GM12878 (cell line): ENCODE measurements at regions not wholly inside any gene's neighbourhood (a gene's known extent, or its start where the extent isn't known, plus 50 kb on each side); places are given as distances from the start of the nearest gene placed in this dataset.

Experiments
- ATAC-seq: fragments of 200-7000 bp; cut with Tn5 transposase; 3 replicates; pipeline ENCODE4 v1.9.1; 2020; ENCODE audit warnings: mild to moderate bottlenecking, moderate library complexity
- BruUV-seq: library from RNA; stranded (reverse); fragments of 400-500 nt; replicated peaks from 2 replicates; lab custom pipeline; 2021; lab: Mats Ljungman, UMichigan
- CTCF ChIA-PET: fragments of 300-600 bp; sonication (Branson Sonifier 250); formaldehyde crosslinking; extraction: SDS; loops from one replicate; lab custom pipeline; 2021; ENCODE audit warnings: inconsistent platforms; lab: Yijun Ruan, JAX
- POLR2A ChIA-PET: fragments of 350-600 bp; formaldehyde crosslinking; extraction: SDS; loops from one replicate; lab custom pipeline; 2021; ENCODE audit warnings: inconsistent platforms; lab: Charles Lee
- RAD21 ChIA-PET: fragments of 300-600 bp; sonication (Branson Sonifier 250); formaldehyde crosslinking; loops from one replicate; lab custom pipeline; 2023; ENCODE audit warnings: antibody characterized with exemption; ENCODE audit not compliant: unreplicated experiment; lab: Charles Lee
- SMC1A ChIA-PET: fragments of 300-600 bp; sonication (Branson Sonifier 250); formaldehyde crosslinking; loops from one replicate; lab custom pipeline; 2023; ENCODE audit not compliant: unreplicated experiment, uncharacterized antibody; lab: Charles Lee
- DNase-seq: peaks from one replicate; pipeline ENCODE4 v3.0.0-alpha.2; 2011; ENCODE audit warnings: low read depth, low spot score
- FAIRE-seq: peaks from 3 replicates; lab custom pipeline; 2011; peaks lifted over from hg19 to GRCh38; lab: Jason Lieb, UNC
- H2AFZ ChIP-seq: 2 replicates; pipeline ENCODE4 v1.6.0; 2011; ENCODE audit warnings: low read depth, low read length, control low read depth; ENCODE audit not compliant: control insufficient read depth
- H3K27ac ChIP-seq: 2 replicates; pipeline ENCODE4 v1.5.1; 2011; ENCODE audit warnings: control low read depth; ENCODE audit not compliant: control insufficient read depth, insufficient read depth
- H3K27me3 ChIP-seq, 2 experiments: replicated peaks in 1 of 2; 2 replicates each; pipeline versions ENCODE4 v1.6.0 to v1.6.1; 2011; ENCODE audit warnings: low read length in 1 of 2; ENCODE audit not compliant: control insufficient read depth in 2 of 2, insufficient read depth in 2 of 2
- H3K36me3 ChIP-seq, 2 experiments: 2 replicates each; pipeline ENCODE4 v1.5.1; 2011; ENCODE audit warnings: low read length in 1 of 2; ENCODE audit not compliant: control insufficient read depth in 2 of 2, insufficient read depth in 2 of 2
- H3K4me1 ChIP-seq: 2 replicates; pipeline ENCODE4 v1.6.1; 2011; ENCODE audit warnings: mild to moderate bottlenecking, low read length, moderate library complexity, mixed read lengths; ENCODE audit not compliant: control insufficient read depth, insufficient read depth
- H3K4me2 ChIP-seq: 2 replicates; pipeline ENCODE4 v1.6.0; 2011; ENCODE audit warnings: control low read depth; ENCODE audit not compliant: control insufficient read depth, insufficient read depth
- H3K4me3 ChIP-seq: fragments of 200-600 bp; sonication (generic); 2 replicates; pipeline ENCODE4 v1.5.1; 2016
- H3K79me2 ChIP-seq: 2 replicates; pipeline ENCODE4 v1.6.0; 2011; ENCODE audit warnings: low read length; ENCODE audit not compliant: control insufficient read depth, insufficient read depth
- H3K9ac ChIP-seq: 2 replicates; pipeline ENCODE4 v1.8.0; 2011; ENCODE audit warnings: low read length, control low read depth, mixed read lengths; ENCODE audit not compliant: control insufficient read depth, insufficient read depth
- H3K9me3 ChIP-seq: replicated peaks from 3 replicates; pipeline ENCODE4 v1.5.1; 2011; ENCODE audit warnings: mild to moderate bottlenecking, low read length; ENCODE audit not compliant: control insufficient read depth, insufficient read depth
- H4K20me1 ChIP-seq: 2 replicates; pipeline ENCODE4 v1.6.0; 2011; ENCODE audit not compliant: control insufficient read depth, insufficient read depth
- BHLHE40 ChIP-seq, 2 experiments: fragments of 450-650 bp in 1 of 2; IDR thresholded peaks; 2 replicates each; pipeline ENCODE4 v1.6.1; 2011 to 2017; ENCODE audit warnings: low read depth in 2 of 2, borderline replicate concordance in 1 of 2, improper control_type of control experiment in 1 of 2, low read length in 1 of 2, mild to moderate bottlenecking in 1 of 2
- CBFB ChIP-seq: IDR thresholded peaks from 2 replicates; pipeline ENCODE4 v1.6.1; 2016; ENCODE audit warnings: antibody characterized with exemption, low read depth
- EED ChIP-seq: sonication (generic); IDR thresholded peaks from 2 replicates; pipeline ENCODE4 v1.6.1; 2016; ENCODE audit warnings: antibody characterized with exemption, low read depth
- KAT2A ChIP-seq: conservative IDR thresholded peaks from 2 replicates; pipeline ENCODE4 v1.6.1; 2011; ENCODE audit warnings: low read depth, low read length; ENCODE audit not compliant: control insufficient read depth
- MXI1 ChIP-seq: fragments of 150-350 bp; IDR thresholded peaks from 2 replicates; pipeline ENCODE4 v1.6.1; 2011; ENCODE audit warnings: low read depth, mild to moderate bottlenecking, inconsistent platforms, low read length, improper control_type of control experiment
- NFXL1 ChIP-seq: fragments of 450-650 bp; IDR thresholded peaks from 2 replicates; pipeline ENCODE4 v1.6.1; 2017; ENCODE audit warnings: antibody characterized with exemption, mild to moderate bottlenecking, borderline replicate concordance
- NR2C1 ChIP-seq: fragments of 450-650 bp; IDR thresholded peaks from 2 replicates; pipeline ENCODE4 v1.6.1; 2017; ENCODE audit warnings: antibody characterized with exemption, mild to moderate bottlenecking, moderate library complexity
- NRF1 ChIP-seq: conservative IDR thresholded peaks from 2 replicates; pipeline ENCODE4 v1.6.1; 2011; ENCODE audit warnings: mild to moderate bottlenecking, low read depth, low read length, improper control_type of control experiment
- RBBP5 ChIP-seq: fragments of 200-600 bp; sonication (generic); conservative IDR thresholded peaks from 2 replicates; pipeline ENCODE4 v1.6.1; 2016
- SIX5 ChIP-seq: IDR thresholded peaks from 2 replicates; pipeline ENCODE4 v1.6.1; 2011; ENCODE audit warnings: mild to moderate bottlenecking, low read depth, low read length, moderate library complexity; ENCODE audit not compliant: severe bottlenecking
- SMC3 ChIP-seq: IDR thresholded peaks from 2 replicates; pipeline ENCODE4 v1.6.1; 2011; ENCODE audit warnings: low read length, improper control_type of control experiment, borderline replicate concordance
- SREBF1 ChIP-seq: IDR thresholded peaks from 2 replicates; pipeline ENCODE4 v1.6.1; 2012; ENCODE audit warnings: mild to moderate bottlenecking, low read length
- SUZ12 ChIP-seq: fragments of 200-600 bp; sonication (generic); IDR thresholded peaks from one replicate; pipeline ENCODE4 v1.6.1; 2018; ENCODE audit warnings: antibody characterized with exemption, mild to moderate bottlenecking; ENCODE audit not compliant: unreplicated experiment
- ZSCAN29 ChIP-seq: fragments of 450-650 bp; IDR thresholded peaks from 2 replicates; pipeline ENCODE4 v1.6.1; 2017; ENCODE audit warnings: mild to moderate bottlenecking, moderate library complexity
- WGBS: methylation state at CpG from one replicate; pipeline ENCODE4 v1.1.6; 2016; ENCODE audit warnings: low lambda C conversion rate; ENCODE audit not compliant: insufficient replicate concordance, insufficient coverage; ENCODE audit errors: missing lambda C conversion rate; 5-methylcytosine and 5-hydroxymethylcytosine counted together
- in situ Hi-C: fragments of 300-500 bp; cut with MboI; formaldehyde crosslinking; loops from 9 replicates; pipeline ENCODE4 v1.14.3; 2018; ENCODE audit warnings: mixed read lengths
- intact Hi-C: fragments of 100-400 bp; cut with micrococcal nuclease; formaldehyde crosslinking; loops from one replicate; pipeline ENCODE4 v1.14.2; 2022; ENCODE audit not compliant: unreplicated experiment
- TF ChIP-seq, protein P1 (sequence below): IDR thresholded peaks from 2 replicates; pipeline ENCODE4 v1.6.1; 2012; ENCODE audit warnings: mild to moderate bottlenecking, low read depth, low read length
- TF ChIP-seq, protein P2 (sequence below): IDR thresholded peaks from 2 replicates; pipeline ENCODE4 v1.6.1; 2011; ENCODE audit warnings: low read depth, mild to moderate bottlenecking, low read length, moderate library complexity, borderline replicate concordance; ENCODE audit errors: extremely low read depth
- TF ChIP-seq, protein P3 (sequence below): IDR thresholded peaks from 2 replicates; pipeline ENCODE4 v1.6.1; 2012; ENCODE audit warnings: low read depth, low read length, improper control_type of control experiment
- TF ChIP-seq, protein P4 (sequence below): fragments of 450-650 bp; IDR thresholded peaks from 2 replicates; pipeline ENCODE4 v1.6.1; 2017; ENCODE audit warnings: antibody characterized with exemption, mild to moderate bottlenecking, moderate library complexity

DNA sequence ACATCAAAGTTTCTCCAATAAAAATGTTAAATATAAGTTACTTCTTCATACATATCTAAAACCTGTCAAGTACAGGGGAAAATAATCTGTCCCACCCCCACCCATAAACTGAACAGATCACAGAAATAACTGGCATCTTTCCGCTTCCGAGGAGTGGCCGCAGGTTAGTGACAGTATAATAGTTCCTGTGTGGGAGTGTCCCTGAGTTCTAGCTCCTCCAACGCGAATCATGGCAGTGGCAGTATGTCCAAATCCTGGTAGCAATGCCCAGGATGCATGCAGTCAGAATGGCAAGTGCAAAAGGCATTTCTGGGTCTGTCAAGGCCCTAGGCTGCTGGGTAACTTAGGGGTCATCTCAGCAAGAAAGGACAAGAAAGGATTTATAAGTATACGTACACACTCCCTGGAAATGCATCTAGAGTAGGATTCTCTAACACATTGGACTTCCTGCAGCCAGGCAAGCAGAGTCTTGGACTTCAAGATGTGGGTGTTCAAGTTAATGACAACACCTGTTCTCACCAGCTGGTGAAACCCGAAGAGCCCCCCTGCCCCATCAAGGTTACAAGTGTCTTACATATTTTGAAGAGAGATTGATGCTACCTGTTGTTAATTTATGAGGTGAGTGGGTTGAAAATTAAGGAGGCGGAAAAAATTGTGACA, 94.4 kb upstream of the COL1A2 start:
- H3K9ac ChIP-seq: no peak overlapping the region
- no peaks in the 10 kb centered on the region for H3K36me3 ChIP-seq
- DNase-seq (no peak), FAIRE-seq (no peak), ATAC-seq (no peak)
- H2AFZ ChIP-seq: no peak overlapping the region
- H3K4me2 ChIP-seq: no peak overlapping the region
- ChIA-PET SMC1A (interaction anchor here (0.6 to 1.2 kb wide), 2 partner anchors 68 to 101 kb away, joined by 3 to 4 read pairs; no protein-coding TSS in a partner anchor), POLR2A (no interaction called here), CTCF (no interaction called here), RAD21 (no interaction called here)
- TF ChIP-seq SREBF1 (no peak), SUZ12 (no peak), ZSCAN29 (no peak), RBBP5 (no peak), CBFB (no peak), NRF1 (no peak), EED (no peak), BHLHE40 (IDR thresholded peaks at IDR 0.05; ENCODE audit: borderline replicate concordance in 1 of 2, low read depth in 2 of 2, low read length in 1 of 2) (no peak), SMC3 (no peak), NR2C1 (no peak), NFXL1 (no peak), MXI1 (no peak), SIX5 (no peak), KAT2A (no peak)
- TF ChIP-seq, protein P1, sequence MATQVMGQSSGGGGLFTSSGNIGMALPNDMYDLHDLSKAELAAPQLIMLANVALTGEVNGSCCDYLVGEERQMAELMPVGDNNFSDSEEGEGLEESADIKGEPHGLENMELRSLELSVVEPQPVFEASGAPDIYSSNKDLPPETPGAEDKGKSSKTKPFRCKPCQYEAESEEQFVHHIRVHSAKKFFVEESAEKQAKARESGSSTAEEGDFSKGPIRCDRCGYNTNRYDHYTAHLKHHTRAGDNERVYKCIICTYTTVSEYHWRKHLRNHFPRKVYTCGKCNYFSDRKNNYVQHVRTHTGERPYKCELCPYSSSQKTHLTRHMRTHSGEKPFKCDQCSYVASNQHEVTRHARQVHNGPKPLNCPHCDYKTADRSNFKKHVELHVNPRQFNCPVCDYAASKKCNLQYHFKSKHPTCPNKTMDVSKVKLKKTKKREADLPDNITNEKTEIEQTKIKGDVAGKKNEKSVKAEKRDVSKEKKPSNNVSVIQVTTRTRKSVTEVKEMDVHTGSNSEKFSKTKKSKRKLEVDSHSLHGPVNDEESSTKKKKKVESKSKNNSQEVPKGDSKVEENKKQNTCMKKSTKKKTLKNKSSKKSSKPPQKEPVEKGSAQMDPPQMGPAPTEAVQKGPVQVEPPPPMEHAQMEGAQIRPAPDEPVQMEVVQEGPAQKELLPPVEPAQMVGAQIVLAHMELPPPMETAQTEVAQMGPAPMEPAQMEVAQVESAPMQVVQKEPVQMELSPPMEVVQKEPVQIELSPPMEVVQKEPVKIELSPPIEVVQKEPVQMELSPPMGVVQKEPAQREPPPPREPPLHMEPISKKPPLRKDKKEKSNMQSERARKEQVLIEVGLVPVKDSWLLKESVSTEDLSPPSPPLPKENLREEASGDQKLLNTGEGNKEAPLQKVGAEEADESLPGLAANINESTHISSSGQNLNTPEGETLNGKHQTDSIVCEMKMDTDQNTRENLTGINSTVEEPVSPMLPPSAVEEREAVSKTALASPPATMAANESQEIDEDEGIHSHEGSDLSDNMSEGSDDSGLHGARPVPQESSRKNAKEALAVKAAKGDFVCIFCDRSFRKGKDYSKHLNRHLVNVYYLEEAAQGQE: no peak
- TF ChIP-seq, protein P2, sequence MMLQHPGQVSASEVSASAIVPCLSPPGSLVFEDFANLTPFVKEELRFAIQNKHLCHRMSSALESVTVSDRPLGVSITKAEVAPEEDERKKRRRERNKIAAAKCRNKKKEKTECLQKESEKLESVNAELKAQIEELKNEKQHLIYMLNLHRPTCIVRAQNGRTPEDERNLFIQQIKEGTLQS: no peak
- TF ChIP-seq, protein P3, sequence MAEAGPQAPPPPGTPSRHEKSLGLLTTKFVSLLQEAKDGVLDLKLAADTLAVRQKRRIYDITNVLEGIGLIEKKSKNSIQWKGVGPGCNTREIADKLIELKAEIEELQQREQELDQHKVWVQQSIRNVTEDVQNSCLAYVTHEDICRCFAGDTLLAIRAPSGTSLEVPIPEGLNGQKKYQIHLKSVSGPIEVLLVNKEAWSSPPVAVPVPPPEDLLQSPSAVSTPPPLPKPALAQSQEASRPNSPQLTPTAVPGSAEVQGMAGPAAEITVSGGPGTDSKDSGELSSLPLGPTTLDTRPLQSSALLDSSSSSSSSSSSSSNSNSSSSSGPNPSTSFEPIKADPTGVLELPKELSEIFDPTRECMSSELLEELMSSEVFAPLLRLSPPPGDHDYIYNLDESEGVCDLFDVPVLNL: no peak
- TF ChIP-seq, protein P4, sequence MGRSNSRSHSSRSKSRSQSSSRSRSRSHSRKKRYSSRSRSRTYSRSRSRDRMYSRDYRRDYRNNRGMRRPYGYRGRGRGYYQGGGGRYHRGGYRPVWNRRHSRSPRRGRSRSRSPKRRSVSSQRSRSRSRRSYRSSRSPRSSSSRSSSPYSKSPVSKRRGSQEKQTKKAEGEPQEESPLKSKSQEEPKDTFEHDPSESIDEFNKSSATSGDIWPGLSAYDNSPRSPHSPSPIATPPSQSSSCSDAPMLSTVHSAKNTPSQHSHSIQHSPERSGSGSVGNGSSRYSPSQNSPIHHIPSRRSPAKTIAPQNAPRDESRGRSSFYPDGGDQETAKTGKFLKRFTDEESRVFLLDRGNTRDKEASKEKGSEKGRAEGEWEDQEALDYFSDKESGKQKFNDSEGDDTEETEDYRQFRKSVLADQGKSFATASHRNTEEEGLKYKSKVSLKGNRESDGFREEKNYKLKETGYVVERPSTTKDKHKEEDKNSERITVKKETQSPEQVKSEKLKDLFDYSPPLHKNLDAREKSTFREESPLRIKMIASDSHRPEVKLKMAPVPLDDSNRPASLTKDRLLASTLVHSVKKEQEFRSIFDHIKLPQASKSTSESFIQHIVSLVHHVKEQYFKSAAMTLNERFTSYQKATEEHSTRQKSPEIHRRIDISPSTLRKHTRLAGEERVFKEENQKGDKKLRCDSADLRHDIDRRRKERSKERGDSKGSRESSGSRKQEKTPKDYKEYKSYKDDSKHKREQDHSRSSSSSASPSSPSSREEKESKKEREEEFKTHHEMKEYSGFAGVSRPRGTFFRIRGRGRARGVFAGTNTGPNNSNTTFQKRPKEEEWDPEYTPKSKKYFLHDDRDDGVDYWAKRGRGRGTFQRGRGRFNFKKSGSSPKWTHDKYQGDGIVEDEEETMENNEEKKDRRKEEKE: no peak
- no peaks in the 10 kb centered on the region for H3K4me1 ChIP-seq
- WGBS: 48% methylated on average over 8 of the region's 8 CpGs
- no peaks in the 10 kb centered on the region for H3K79me2 ChIP-seq
- in situ Hi-C loops (no loop called here), intact Hi-C loops (no loop called here)
- no TSS peak for BruUV-seq
- no peaks in the 10 kb centered on the region for H4K20me1 ChIP-seq
- H3K27ac ChIP-seq: no peak overlapping the region
- H3K9me3 ChIP-seq: no peaks in the 10 kb centered on the region
- H3K4me3 ChIP-seq: no peak overlapping the region
- no peaks in the 10 kb centered on the region for H3K27me3 ChIP-seq
